Spleen (tissue), 7 donors: ENCODE measurements at regions not wholly inside any gene's neighbourhood (a gene's known extent, or its start where the extent isn't known, plus 50 kb on each side); places are given as distances from the start of the nearest gene placed in this dataset.

Source experiments
- CTCF ChIP-seq, 11 experiments: fragments of 200-600 bp in 7 of 11; fragments of 450-650 bp in 4 of 11; sonication (generic) in 4 of 11; IDR thresholded peaks in 8 of 11; conservative IDR thresholded peaks in 3 of 11; 1 replicate in 7 of 11; 2 replicates in 4 of 11; pipeline versions ENCODE4 v1.4.0 to v1.8.0; 2016 to 2021; ENCODE audit warnings: antibody characterized with exemption in 11 of 11, inconsistent platforms in 4 of 11, mild to moderate bottlenecking in 1 of 11
- POLR2AphosphoS5 ChIP-seq, 3 donors: sonication (generic); formaldehyde crosslinking; IDR thresholded peaks; one replicate each; pipeline ENCODE4 v1.5.1; 2017; ENCODE audit warnings: antibody characterized with exemption in 3 of 3
- donor health status: DM: no; HTN: no; CAD: no; lungs with moderate emphysema.
- donor health status: DM: no; HTN: no; CAD: no.
- donor health status: DM: no; HTN: no; CAD: no.

- no peak for TF ChIP-seq CTCF (IDR thresholded peaks at IDR 0.05 in 8 of 11, conservative IDR thresholded peaks at IDR 0.05 in 3 of 11)
- TF ChIP-seq POLR2AphosphoS5 (IDR thresholded peaks at IDR 0.05) = no peak
Observed at GRCh38 chr7:106765727-106766355, 99.2 kb upstream of the PIK3CG start.
